ENCODE measurements at regions not wholly inside any gene's neighbourhood (a gene's known extent, or its start where the extent isn't known, plus 50 kb on each side); places are given as distances from the start of the nearest gene placed in this dataset.

DNA sequence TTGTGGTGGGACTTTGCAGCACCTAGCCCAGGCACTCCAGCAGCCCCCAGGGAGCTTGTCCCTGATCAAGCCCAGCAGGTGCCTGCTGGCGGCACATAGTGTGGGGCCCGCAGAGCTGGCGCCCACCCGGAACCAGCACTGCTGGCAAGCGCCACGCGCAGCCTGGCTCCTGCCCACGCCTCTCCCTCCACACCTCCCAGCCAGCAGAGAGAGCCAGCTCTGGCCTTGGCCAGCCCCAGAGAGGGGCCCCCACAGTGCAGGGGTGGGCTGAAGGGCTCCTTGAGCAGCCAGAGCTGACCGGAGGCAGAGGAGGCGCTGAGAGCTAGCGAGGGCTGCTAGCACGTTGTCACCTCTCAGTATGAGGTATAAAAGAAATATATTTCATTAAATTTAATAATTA lies 716.5 kb upstream of the MAP3K7 start:
- POLR2A ChIA-PET = no interaction called here
- Mint-ChIP-seq H3K27ac (no peak overlapping the region), H3K4me1 (ENCODE audit: low read depth) (no peaks in the 10 kb centered on the region), H3K9me3 (no peaks in the 10 kb centered on the region), H3K4me3 (no peak overlapping the region), H3K36me3 (ENCODE audit: low read depth) (no peaks in the 10 kb centered on the region), H3K27me3 (no peaks in the 10 kb centered on the region)
- intact Hi-C loops (cut with micrococcal nuclease) = no loop called here
- TF ChIP-seq, protein P1, sequence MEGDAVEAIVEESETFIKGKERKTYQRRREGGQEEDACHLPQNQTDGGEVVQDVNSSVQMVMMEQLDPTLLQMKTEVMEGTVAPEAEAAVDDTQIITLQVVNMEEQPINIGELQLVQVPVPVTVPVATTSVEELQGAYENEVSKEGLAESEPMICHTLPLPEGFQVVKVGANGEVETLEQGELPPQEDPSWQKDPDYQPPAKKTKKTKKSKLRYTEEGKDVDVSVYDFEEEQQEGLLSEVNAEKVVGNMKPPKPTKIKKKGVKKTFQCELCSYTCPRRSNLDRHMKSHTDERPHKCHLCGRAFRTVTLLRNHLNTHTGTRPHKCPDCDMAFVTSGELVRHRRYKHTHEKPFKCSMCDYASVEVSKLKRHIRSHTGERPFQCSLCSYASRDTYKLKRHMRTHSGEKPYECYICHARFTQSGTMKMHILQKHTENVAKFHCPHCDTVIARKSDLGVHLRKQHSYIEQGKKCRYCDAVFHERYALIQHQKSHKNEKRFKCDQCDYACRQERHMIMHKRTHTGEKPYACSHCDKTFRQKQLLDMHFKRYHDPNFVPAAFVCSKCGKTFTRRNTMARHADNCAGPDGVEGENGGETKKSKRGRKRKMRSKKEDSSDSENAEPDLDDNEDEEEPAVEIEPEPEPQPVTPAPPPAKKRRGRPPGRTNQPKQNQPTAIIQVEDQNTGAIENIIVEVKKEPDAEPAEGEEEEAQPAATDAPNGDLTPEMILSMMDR (IDR thresholded peaks at IDR 0.05) = no peak
- no peak for ATAC-seq
- CTCF ChIA-PET = no interaction called here
- no peak for DNase-seq

DNA sequence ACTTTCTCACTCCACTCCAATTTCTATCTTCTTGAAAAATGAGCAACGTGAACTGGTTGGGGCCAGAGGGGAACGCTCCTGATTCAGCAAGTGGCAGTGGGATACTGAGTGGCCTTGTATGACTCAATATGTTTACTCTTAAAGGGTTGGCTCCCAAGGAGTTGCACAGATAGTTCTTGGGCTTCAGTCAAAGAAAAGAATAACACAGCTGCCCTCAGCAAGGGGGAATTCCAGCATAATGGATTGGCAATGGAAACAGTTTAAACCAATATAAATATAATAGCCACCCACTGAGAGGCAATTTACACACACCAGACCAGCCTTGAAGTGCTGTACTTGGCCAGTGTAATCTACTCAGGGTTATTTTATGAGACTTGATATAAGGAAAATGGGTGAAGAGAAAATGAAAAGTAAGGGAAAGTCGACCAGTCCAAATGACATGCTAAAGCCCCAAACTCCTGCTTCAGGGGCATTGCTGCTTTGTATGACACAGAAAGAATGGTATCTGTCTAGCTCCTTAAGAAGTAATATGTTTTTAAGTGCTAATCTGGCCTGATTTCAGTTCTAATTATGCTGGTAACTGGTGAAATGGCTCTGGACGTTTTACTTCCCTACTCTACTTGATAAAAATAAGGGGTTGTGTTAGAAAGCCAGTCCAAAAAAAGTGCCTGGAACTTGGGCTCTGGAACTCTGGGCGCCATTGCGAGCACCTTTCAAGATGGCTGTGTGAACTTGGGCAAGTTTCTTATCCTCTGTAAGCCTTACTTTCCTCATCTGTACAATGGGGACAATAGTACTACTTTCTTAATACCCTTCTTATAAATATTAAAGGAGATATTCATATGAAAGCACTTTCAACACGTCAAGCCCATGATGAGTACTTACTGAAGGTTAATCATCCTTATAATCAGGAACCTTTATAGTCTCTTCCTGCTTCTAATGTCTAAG lies 712.9 kb upstream of the MAP3K7 start:
- POLR2A ChIA-PET = no interaction called here
- no peak for ATAC-seq

DNA sequence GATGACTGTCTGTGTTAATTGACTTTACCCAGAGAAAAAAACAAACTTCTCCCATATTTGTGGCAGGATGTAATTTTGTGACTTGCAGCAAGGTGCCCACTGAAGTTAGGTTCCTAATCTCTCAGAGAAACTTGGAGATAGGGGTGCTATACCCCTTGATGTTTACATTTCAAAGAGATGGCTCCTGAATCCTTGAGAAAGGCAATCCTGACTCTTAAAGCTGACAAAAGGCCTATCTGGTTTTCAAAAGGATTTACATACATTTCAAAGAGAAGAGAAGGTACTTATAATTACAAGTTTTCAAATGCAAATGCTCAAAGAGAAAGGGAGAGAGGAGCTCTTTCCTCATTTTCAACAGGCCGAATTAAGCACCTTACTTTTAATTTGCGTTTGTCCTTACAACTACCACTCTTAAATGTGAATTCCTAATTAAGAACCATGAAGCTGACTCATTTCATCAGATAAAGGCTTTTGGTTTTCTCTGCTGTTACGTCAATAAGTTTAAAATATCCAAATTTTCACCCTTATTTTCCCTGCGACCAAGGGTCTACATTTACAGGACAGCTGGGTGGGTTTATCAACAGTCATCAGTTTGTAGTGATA lies 711.8 kb upstream of the MAP3K7 start:
- DNase-seq (no peak), ATAC-seq (no peak)
- H3K27me3 Mint-ChIP-seq = no peaks in the 10 kb centered on the region
- intact Hi-C loops (cut with micrococcal nuclease) = no loop called here
- TF ChIP-seq, protein P1 (IDR thresholded peaks at IDR 0.05) = no peak
- peaks cover 2% of the 10 kb centered on the region for H3K9me3 Mint-ChIP-seq
- ChIA-PET CTCF (no interaction called here), POLR2A (no interaction called here)
- no peak overlapping the region for H3K27ac Mint-ChIP-seq
- H3K36me3 Mint-ChIP-seq (ENCODE audit: low read depth) = no peaks in the 10 kb centered on the region
- no peak overlapping the region for H3K4me3 Mint-ChIP-seq
- no peaks in the 10 kb centered on the region for H3K4me1 Mint-ChIP-seq (ENCODE audit: low read depth)

More for the DNA sequence above, 712.9 kb upstream of the MAP3K7 start:
- CTCF ChIA-PET = no interaction called here
- no peaks in the 10 kb centered on the region for H3K36me3 Mint-ChIP-seq (ENCODE audit: low read depth)
- H3K27me3 Mint-ChIP-seq = no peaks in the 10 kb centered on the region
- H3K4me1 Mint-ChIP-seq (ENCODE audit: low read depth) = no peaks in the 10 kb centered on the region
- H3K27ac Mint-ChIP-seq = no peak overlapping the region
- TF ChIP-seq, protein P1 (IDR thresholded peaks at IDR 0.05) = no peak
- peaks cover 2% of the 10 kb centered on the region for H3K9me3 Mint-ChIP-seq
- DNase-seq = no peak
- intact Hi-C loops (cut with micrococcal nuclease) = no loop called here
- no peak overlapping the region for H3K4me3 Mint-ChIP-seq

DNA sequence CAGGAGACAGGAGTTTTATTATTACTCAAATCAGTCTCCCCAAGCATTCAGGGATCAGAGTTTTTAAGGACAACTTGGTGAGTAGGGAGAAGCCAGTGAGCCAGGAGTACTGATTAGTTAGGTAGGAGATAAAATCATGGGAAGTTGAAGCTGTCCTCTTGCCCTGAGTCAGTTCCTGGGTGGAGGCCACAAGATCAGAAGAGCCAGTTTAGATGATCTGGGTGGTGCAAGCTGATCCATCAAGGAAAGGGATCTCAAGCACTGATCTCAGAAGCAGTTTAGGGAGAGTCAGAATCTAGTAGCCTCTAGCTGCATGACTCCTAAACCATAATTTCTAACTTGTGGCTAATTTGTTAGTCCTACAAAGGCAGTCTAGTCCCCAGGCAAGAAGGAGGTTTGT lies 706.5 kb upstream of the MAP3K7 start:
- Mint-ChIP-seq H3K27me3 (no peaks in the 10 kb centered on the region), H3K36me3 (ENCODE audit: low read depth) (no peaks in the 10 kb centered on the region), H3K4me3 (no peak overlapping the region), H3K27ac (no peak overlapping the region), H3K9me3 (peaks cover 2% of the 10 kb centered on the region), H3K4me1 (ENCODE audit: low read depth) (no peaks in the 10 kb centered on the region)
- POLR2A ChIA-PET = no interaction called here
- CTCF ChIA-PET = interaction anchor here (0.9 to 1.4 kb wide), 2 partner anchors 11 to 17 kb away, joined by 3 read pairs; no protein-coding TSS in a partner anchor
- TF ChIP-seq, protein P1 (IDR thresholded peaks at IDR 0.05) = no peak
- DNase-seq = no peak
- ATAC-seq = no peak
- intact Hi-C loops (cut with micrococcal nuclease) = no loop called here

DNA sequence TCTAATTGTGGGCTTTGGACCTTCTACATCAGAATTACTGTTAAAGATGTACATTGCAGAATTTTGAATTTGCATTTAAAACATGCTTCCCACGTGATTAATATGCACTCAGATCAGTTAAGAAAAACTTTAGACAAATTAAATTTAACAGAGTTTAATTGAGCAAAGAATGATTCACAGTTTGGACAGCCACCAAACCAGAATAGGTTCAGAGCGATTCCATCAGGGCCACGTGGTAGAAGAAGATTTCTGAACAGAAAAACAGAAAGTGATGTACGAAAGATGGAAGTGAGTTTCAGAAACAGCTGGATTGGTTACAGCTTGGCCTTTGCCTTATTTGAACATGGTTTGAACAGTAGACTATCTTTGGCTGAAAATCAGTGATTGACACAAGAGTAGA lies 704.2 kb upstream of the MAP3K7 start:
- Mint-ChIP-seq H3K27me3 (no peaks in the 10 kb centered on the region), H3K9me3 (peaks cover 5% of the 10 kb centered on the region), H3K4me3 (no peak overlapping the region), H3K27ac (no peak overlapping the region), H3K4me1 (ENCODE audit: low read depth) (no peaks in the 10 kb centered on the region), H3K36me3 (ENCODE audit: low read depth) (no peaks in the 10 kb centered on the region)
- CTCF ChIA-PET = no interaction called here
- intact Hi-C loops (cut with micrococcal nuclease) = no loop called here
- ATAC-seq (no peak), DNase-seq (no peak)
- TF ChIP-seq, protein P1 (IDR thresholded peaks at IDR 0.05) = no peak
- POLR2A ChIA-PET = no interaction called here

Data from activated CD8-positive, alpha-beta T cell treated with anti-CD3 and anti-CD28 coated beads for 36 hours (primary cell).